Thymus (tissue), 11 donors: ENCODE measurements at regions not wholly inside any gene's neighbourhood (a gene's known extent, or its start where the extent isn't known, plus 50 kb on each side); places are given as distances from the start of the nearest gene placed in this dataset.

ENCODE experiments used
- DNase-seq, 9 donors: peaks; one replicate each; pipeline ENCODE4 v3.0.0-alpha.2; 2013; ENCODE audit warnings: low spot score in 9 of 9, low read depth in 6 of 9, missing footprints in 1 of 9
- H3K27ac ChIP-seq, 2 donors: one replicate each; pipeline ENCODE4 v1.5.1; 2013; ENCODE audit warnings: control low read depth in 1 of 2, low read depth in 1 of 2, low read length in 1 of 2, mild to moderate bottlenecking in 1 of 2, moderate library complexity in 1 of 2
- H3K27me3 ChIP-seq, 2 donors: one replicate each; pipeline ENCODE4 v1.5.1; 2013; ENCODE audit warnings: low read length in 1 of 2; ENCODE audit not compliant: control insufficient read depth in 2 of 2, insufficient read depth in 1 of 2
- H3K36me3 ChIP-seq, 2 donors: one replicate each; pipeline ENCODE4 v1.5.1; 2013; ENCODE audit warnings: low read length in 1 of 2, mild to moderate bottlenecking in 1 of 2, moderate library complexity in 1 of 2; ENCODE audit not compliant: control insufficient read depth in 2 of 2, insufficient read depth in 2 of 2
- H3K4me1 ChIP-seq, 2 donors: one replicate each; pipeline ENCODE4 v1.5.1; 2013; ENCODE audit warnings: low read length in 2 of 2; ENCODE audit not compliant: control insufficient read depth in 2 of 2, insufficient read depth in 2 of 2
- H3K4me3 ChIP-seq, 2 donors: one replicate each; pipeline ENCODE4 v1.5.1; 2013; ENCODE audit warnings: low read length in 2 of 2, control low read depth in 1 of 2, mild to moderate bottlenecking in 1 of 2
- H3K9me3 ChIP-seq, 2 donors: one replicate each; pipeline ENCODE4 v1.5.1; 2013; ENCODE audit warnings: low read length in 1 of 2, mild to moderate bottlenecking in 1 of 2; ENCODE audit not compliant: control insufficient read depth in 2 of 2, insufficient read depth in 1 of 2
- WGBS: extraction: QIAGEN DNeasy Blood & Tissue Kit; methylation state at CpG from one replicate; pipeline ENCODE4 v1.1.7; 2013; 5-methylcytosine and 5-hydroxymethylcytosine counted together
- donor health status: healthy.

DNA sequence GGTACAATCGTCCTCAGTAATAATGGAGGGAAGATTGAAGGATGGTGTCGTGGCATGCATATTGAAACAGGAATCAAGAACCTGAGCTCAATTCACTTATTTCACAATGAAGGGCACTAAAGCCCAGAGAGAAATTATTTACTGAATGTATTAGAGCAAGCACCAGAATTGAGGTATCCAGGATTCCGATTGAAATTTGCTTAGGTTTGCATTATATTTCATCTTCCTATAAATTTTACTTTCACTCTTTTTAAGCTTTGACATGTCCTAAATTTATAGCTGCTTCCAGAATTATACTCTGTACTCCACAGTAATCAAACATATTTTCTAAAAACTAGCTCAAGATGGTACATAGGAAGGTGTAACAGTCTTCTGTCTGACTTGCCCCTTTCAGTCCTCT lies 454.9 kb upstream of the HTR2A start:
- Histone ChIP-seq H3K27ac (no peak overlapping the region), H3K4me3 (no peak overlapping the region), H3K36me3 (no peaks in the 10 kb centered on the region), H3K9me3 (no peaks in the 10 kb centered on the region), H3K27me3 (no peaks in the 10 kb centered on the region), H3K4me1 (no peaks in the 10 kb centered on the region)
- DNase-seq, result no peak
- WGBS, result 98% methylated on average over 3 of the region's 3 CpGs

DNA sequence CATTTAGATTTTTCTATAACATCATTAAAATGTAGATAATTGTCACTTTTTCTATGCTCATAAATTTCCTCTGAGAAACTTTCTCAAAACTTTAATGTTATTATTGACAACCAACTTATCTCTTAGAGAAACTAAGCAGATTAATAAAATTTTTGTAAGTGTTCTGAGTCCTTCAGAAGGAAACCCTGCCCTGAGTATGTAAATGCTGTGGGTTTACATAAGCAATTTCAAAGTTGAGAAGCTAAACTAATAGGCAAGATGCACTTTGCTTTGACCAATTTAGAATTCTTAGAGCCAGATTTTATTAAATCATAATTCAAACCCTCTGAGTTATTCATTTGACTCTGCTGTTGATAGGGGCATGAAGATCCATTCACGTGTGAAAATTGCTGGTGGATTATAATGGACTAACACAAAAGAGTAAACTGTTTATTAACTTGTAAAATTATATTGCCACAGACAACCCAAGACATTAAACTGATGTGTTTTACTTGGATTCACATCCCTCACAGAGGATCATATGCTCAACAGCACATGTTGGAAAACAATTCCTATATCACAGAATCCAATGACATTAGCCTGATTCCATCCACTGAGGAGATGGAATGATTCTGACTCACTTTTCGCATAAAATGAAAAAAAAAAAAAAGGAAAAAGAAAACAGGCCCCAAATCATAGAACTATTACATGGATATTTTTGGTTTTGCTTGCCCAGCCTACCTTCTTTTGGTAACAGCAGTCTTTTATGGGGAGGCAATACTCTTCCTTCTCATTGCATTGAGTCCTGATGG lies 453.7 kb upstream of the HTR2A start:
- no peaks in the 10 kb centered on the region for H3K36me3 ChIP-seq
- WGBS, result 93% methylated on average over 2 of the region's 2 CpGs

DNA sequence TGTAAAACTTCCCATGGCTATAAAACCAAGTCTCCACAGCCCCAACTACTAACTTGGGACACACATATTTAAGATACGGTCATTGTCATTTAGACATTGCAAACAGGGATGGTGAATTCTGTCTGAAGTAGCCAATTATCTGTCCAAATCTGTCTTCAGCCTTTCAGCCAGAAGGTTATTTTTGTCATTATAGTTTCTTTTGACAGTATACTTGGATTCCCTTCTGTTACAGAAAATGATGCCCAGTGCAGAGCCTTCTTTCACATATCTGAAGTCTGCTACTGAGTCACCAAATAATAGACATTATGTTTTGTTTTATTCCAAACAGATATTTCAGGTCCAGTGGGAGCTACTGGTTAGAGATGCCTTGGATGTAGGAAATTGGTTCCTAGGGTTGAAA lies 452.4 kb upstream of the HTR2A start:
- 99% methylated on average over 1 of the region's 1 CpG for WGBS
- Histone ChIP-seq H3K4me3 (no peak overlapping the region), H3K27ac (no peak overlapping the region), H3K4me1 (no peaks in the 10 kb centered on the region), H3K9me3 (no peaks in the 10 kb centered on the region), H3K36me3 (no peaks in the 10 kb centered on the region), H3K27me3 (no peaks in the 10 kb centered on the region)
- no peak for DNase-seq

More for the DNA sequence above, 453.7 kb upstream of the HTR2A start:
- H3K9me3 ChIP-seq, result no peaks in the 10 kb centered on the region
- no peaks in the 10 kb centered on the region for H3K27me3 ChIP-seq
- no peak overlapping the region for H3K27ac ChIP-seq
- H3K4me1 ChIP-seq, result no peaks in the 10 kb centered on the region
- no peak for DNase-seq
- no peak overlapping the region for H3K4me3 ChIP-seq

DNA sequence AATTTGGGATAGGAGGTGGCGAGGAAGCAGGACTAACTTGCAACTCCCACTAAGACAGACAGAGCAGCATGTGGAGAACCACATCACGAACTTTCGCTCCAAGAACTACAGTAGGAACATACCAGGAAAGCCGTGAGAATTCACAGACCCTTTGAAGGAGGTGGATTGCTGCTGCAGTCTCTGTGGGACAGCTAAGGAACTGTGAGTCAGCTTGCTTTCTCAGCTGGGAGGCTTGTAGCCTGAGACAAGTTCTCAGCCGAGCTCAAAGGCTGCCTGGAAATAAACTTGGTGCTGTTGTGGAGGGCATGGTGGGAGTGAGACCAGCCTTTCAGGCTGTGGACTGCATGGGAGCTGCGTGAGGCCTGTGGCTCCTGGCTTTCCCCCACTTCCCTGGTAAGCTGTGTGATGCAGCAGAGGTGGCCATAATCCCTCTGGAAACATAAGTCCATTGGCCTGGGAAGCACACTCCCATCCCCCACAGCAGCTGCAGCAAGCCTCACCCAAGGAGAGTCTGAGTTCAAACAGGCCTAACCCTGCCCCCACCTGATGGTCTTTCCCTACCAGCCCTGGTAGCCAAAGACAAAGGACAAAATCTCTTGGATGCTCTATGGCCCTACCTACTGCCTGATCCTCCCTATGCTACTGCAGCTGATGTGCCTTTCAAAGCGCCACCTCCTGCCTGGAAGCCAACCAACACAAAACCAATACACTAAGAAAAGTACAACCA lies 441.1 kb upstream of the HTR2A start:
- Histone ChIP-seq H3K27ac (no peak overlapping the region), H3K36me3 (no peaks in the 10 kb centered on the region), H3K4me3 (no peak overlapping the region), H3K27me3 (no peaks in the 10 kb centered on the region), H3K9me3 (no peaks in the 10 kb centered on the region), H3K4me1 (no peaks in the 10 kb centered on the region)
- 92% methylated on average over 7 of the region's 7 CpGs for WGBS
- no peak for DNase-seq

DNA sequence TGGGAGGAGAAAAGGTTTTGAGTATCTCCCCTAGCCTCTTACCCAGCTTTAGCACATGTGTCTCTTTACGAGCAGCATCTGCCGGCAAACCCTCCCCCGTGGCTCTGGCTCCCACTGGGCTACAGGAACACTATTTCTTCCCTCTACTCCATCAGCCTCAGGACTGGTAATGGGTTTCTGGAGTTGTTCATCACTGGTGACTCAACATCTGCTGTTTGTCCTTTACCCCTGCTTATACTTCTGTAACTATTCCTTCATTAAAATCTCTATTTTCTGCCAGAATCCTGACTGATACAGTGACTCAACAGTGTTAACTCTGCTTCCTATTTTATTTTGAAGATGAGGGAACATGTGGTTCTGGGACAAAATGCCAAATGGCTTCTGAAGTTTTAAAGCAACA lies 437.3 kb upstream of the HTR2A start:
- DNase-seq, result no peak
- Histone ChIP-seq H3K4me3 (no peak overlapping the region), H3K4me1 (no peaks in the 10 kb centered on the region), H3K27me3 (no peaks in the 10 kb centered on the region), H3K9me3 (no peaks in the 10 kb centered on the region), H3K36me3 (no peaks in the 10 kb centered on the region), H3K27ac (no peak overlapping the region)
- WGBS, result 98% methylated on average over 3 of the region's 3 CpGs

DNA sequence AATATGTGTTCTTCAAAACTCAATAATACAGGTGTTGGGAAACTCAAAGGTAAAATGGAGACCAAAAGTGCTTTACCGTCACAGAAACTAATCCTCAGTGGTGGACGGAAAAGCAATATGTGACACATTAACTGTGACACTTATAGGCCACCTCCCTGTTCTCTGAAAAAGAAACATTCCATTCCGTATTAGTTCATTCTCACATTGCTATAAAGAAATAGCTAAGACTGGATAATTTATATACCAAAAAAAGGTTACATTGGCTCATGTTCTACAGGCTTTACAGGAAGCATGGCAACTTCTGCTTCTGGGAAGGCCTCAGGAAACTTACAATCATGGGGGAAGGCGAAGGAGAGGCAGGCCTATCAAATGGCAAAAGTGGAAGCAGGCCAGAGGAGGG lies 435.3 kb upstream of the HTR2A start:
- Histone ChIP-seq H3K36me3 (no peaks in the 10 kb centered on the region), H3K27me3 (no peaks in the 10 kb centered on the region), H3K9me3 (no peaks in the 10 kb centered on the region), H3K4me3 (no peak overlapping the region), H3K27ac (no peak overlapping the region), H3K4me1 (no peaks in the 10 kb centered on the region)
- 93% methylated on average over 4 of the region's 4 CpGs for WGBS
- DNase-seq, result no peak

DNA sequence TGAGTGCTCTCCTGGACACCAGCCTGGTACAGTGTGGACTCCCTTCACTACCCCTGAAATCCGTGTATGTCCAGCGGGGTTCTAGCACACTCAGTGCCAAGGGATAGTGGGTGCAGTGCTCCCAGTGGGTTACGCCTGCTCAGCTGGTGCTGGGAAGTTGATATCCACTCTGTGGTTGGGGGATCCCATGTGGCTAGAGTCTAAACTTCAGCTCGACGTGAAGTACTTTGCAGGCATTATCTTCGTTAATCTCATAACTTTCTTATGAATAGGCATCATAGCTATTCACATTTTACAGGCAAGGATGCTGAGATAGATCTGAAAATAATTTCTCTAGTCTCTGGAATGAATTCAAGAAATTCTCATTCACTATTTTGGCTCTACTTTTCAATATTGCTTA lies 433.2 kb upstream of the HTR2A start:
- no peaks in the 10 kb centered on the region for H3K9me3 ChIP-seq
- no peaks in the 10 kb centered on the region for H3K36me3 ChIP-seq
- no peak overlapping the region for H3K27ac ChIP-seq
- no peak overlapping the region for H3K4me3 ChIP-seq
- no peaks in the 10 kb centered on the region for H3K27me3 ChIP-seq
- no peak for DNase-seq
- H3K4me1 ChIP-seq, result no peaks in the 10 kb centered on the region
- 97% methylated on average over 6 of the region's 6 CpGs for WGBS

DNA sequence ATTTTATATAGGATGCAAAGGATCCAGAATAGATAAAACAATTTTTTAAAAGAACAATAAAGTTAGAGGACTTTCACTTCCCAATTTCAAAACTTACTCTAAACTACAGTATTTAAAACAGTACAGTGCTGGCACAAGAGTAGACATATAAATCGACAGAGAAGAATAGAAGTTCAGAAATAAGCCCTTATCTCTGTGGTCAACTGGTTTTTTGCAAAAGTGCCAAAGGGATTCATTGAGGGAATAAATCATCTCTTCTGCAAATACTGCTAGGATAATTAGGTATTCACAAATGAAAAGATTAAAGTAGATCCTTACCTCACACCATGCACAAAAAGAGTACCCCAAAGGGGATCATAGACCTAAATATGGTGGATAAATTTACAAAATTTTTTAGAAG lies 431.0 kb upstream of the HTR2A start:
- Histone ChIP-seq H3K4me3 (no peak overlapping the region), H3K27ac (no peak overlapping the region), H3K27me3 (no peaks in the 10 kb centered on the region), H3K9me3 (no peaks in the 10 kb centered on the region), H3K4me1 (no peaks in the 10 kb centered on the region), H3K36me3 (no peaks in the 10 kb centered on the region)
- WGBS, result 95% methylated on average over 1 of the region's 1 CpG
- no peak for DNase-seq

DNA sequence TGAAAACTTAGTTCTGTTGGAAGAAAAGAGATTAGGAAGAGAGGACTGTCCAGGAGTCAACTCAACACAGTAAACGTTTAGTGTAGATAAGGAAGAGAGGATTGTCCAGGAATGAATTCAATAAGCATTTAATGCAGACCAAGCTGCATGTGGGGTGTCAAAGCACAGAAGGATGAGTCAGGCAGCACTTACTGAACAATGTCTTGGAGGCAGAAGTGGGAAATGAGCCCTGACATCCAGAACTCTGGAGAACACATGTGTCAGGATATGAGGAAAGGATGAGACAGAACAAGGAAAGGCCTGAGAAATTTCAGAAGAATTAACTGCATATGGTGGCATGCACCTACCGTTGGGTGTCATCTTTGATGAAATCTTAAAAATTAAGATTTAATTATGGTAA lies 429.2 kb upstream of the HTR2A start:
- Histone ChIP-seq H3K9me3 (no peaks in the 10 kb centered on the region), H3K4me1 (no peaks in the 10 kb centered on the region), H3K27me3 (no peaks in the 10 kb centered on the region), H3K36me3 (no peaks in the 10 kb centered on the region), H3K27ac (no peak overlapping the region), H3K4me3 (no peak overlapping the region)
- WGBS, result 88% methylated on average over 2 of the region's 2 CpGs
- DNase-seq, result no peak
